Epithelial cell of esophagus (primary cell): ENCODE measurements at regions not wholly inside any gene's neighbourhood (a gene's known extent, or its start where the extent isn't known, plus 50 kb on each side); places are given as distances from the start of the nearest gene placed in this dataset.
A peak's percentile ranks its signal among the peaks of the same experiment; 100 is the strongest.
"Not testable (repeated sequence)": the region's sequence is repeated elsewhere in the genome, so short reads cannot be mapped to it uniquely, and the experiment has no call there.

Experiments
- DNase-seq: peaks from one replicate; pipeline ENCODE4 v3.0.0; 2010; ENCODE audit warnings: low read depth
- H3K4me3 ChIP-seq: 2 replicates; pipeline ENCODE4 v1.5.1; 2011; ENCODE audit warnings: mild to moderate bottlenecking, low read length, control low read depth
- TF ChIP-seq, protein P1 (sequence below): IDR thresholded peaks from 2 replicates; pipeline ENCODE4 v1.5.1; 2011; ENCODE audit warnings: low read depth, mild to moderate bottlenecking, low read length, control low read depth, inconsistent platforms; ENCODE audit not compliant: insufficient read depth; ENCODE audit errors: missing control alignments

- TF ChIP-seq, protein P1, sequence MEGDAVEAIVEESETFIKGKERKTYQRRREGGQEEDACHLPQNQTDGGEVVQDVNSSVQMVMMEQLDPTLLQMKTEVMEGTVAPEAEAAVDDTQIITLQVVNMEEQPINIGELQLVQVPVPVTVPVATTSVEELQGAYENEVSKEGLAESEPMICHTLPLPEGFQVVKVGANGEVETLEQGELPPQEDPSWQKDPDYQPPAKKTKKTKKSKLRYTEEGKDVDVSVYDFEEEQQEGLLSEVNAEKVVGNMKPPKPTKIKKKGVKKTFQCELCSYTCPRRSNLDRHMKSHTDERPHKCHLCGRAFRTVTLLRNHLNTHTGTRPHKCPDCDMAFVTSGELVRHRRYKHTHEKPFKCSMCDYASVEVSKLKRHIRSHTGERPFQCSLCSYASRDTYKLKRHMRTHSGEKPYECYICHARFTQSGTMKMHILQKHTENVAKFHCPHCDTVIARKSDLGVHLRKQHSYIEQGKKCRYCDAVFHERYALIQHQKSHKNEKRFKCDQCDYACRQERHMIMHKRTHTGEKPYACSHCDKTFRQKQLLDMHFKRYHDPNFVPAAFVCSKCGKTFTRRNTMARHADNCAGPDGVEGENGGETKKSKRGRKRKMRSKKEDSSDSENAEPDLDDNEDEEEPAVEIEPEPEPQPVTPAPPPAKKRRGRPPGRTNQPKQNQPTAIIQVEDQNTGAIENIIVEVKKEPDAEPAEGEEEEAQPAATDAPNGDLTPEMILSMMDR: no peak
- peak; percentile 26 for DNase-seq
- no peak overlapping the region for H3K4me3 ChIP-seq
Measured at GRCh38 chr12:54716261-54716660, 68.1 kb upstream of the DCD start.

DNA sequence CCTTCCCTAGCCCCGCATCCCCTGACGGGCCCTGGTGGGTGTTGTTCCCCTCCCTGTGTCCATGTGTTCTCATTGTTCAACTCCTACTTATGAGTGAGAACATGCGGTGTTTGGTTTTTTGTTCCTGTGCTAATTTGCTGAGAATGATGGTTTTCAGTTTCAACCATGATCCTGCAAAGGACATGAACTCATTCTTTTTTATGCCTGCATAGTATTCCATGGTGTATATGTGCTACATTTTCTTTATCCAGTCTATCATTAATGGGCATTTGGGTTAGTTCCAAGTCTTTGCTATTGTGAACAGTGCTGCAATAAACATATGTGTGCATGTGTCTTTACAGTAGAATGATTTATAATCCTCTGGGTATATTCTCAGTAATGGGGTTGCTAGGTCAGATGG, 65.7 kb upstream of the DCD start:
- not testable (repeated sequence) for DNase-seq

DNA sequence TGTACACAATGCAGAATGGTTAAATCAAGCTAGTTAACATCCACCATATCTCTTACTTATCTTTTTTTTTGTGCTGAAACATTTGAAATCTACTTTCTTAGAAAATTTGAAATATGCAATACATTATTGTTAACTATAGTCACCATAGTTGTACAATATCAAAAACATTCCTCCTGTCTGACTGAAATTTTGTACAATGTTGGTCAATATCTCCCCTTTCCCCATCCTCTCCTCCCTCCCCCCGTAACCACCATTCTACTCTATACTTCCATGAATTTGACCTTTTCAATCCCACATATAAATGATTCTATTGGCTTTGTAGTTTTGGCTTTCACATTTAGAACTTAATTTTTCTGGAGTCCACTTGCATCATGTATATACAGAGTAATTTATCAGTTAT, 63.5 kb upstream of the DCD start:
- H3K4me3 ChIP-seq: no peak overlapping the region
- no peak for DNase-seq
- TF ChIP-seq, protein P1: no peak

More for the DNA sequence above, 65.7 kb upstream of the DCD start:
- not testable (repeated sequence) for H3K4me3 ChIP-seq

DNA sequence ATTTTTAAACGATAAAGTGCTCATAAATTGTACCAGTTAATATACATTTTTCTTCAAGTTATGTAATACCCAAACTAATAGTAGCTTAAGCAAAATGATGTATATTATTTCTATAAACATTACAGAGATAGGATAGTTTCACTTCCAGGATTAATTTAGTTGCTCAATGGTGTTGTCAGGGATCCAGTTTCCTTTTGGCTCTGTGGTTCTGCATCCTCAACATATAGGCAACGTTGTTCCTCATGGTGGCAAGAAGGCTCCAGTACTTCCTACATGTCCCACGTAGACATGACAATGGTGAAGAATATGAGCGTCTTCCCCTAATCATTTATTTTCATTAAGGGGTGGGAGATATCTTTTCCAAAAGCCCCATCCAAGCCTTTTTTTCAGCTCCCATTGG, 60.7 kb upstream of the DCD start:
- TF ChIP-seq, protein P1: no peak
- no peak for DNase-seq
- H3K4me3 ChIP-seq: no peak overlapping the region

- TF ChIP-seq, protein P1: no peak
- DNase-seq: no peak
- no peak overlapping the region for H3K4me3 ChIP-seq
Measured at GRCh38 chr12:54704202-54704601, 56.0 kb upstream of the DCD start.

GRCh38 chr12:54701940-54702592, 53.9 kb upstream of the DCD start:
- no peak overlapping the region for H3K4me3 ChIP-seq
- peak; percentile 66 for DNase-seq
- TF ChIP-seq, protein P1: peak; percentile 57

DNA sequence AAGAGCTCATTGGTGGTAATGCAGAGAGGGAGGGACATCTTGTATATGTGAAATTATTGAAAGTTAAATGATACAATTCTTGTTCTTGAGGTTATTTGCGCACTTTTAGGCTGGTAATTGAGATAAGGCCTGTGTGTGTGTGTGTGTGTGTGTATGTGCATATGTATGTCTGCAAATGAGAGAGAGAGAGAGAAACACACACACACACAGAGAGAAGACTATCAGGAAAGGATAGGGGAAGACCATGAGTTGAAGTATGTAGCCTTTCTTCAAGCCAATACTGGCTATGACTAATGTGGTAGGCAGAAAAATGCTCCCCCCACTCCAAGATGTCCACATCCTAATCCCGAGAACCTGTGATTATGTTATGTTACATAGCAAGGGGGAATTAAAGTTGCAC, 52.7 kb upstream of the DCD start:
- TF ChIP-seq, protein P1: no peak
- DNase-seq: no peak
- no peak overlapping the region for H3K4me3 ChIP-seq

DNA sequence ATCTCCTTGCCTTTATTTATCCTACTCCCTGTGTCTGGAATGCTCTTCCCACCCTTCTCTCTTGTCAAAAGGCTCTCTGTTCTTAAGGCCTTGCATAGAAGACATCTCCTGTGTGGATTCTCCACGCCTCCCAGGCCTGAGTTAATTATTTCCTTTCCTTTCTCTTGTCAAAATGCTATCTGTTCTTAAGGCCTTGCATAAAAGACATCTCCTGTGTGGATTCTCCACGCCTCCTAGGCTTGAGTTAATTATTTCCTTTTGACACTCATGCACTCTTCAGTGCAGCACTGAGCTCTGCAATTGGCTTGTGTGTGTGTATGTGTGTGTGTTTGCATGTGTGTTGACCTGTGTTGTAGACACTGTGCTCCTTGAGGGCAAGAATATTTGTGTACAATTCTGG, 52.1 kb upstream of the DCD start:
- no peak overlapping the region for H3K4me3 ChIP-seq
- no peak for DNase-seq
- TF ChIP-seq, protein P1: no peak
